Neural cell (in vitro differentiated cells): ENCODE measurements at regions not wholly inside any gene's neighbourhood (a gene's known extent, or its start where the extent isn't known, plus 50 kb on each side); places are given as distances from the start of the nearest gene placed in this dataset.

Experiments
- EP300 ChIP-seq: fragments of 450-650 bp; conservative IDR thresholded peaks from 2 replicates; pipeline ENCODE4 v1.6.1; 2014; ENCODE audit warnings: antibody characterized with exemption, mild to moderate bottlenecking, moderate library complexity; ENCODE audit not compliant: poor library complexity, severe bottlenecking
- EZH2 ChIP-seq: fragments of 200-600, 300-800 bp; shearing (Covaris generic), sonication (generic); IDR thresholded peaks from 2 replicates; pipeline ENCODE4 v1.6.1; 2014; ENCODE audit warnings: antibody characterized with exemption, low read length, borderline replicate concordance, mild to moderate bottlenecking; ENCODE audit not compliant: insufficient read depth, poor library complexity, severe bottlenecking

GRCh38 chr7:79787623-79788022 is 334.2 kb upstream of the MAGI2 start:
- TF ChIP-seq EZH2 (no peak), EP300 (no peak)
